GM23338 (cell line): ENCODE measurements at regions not wholly inside any gene's neighbourhood (a gene's known extent, or its start where the extent isn't known, plus 50 kb on each side); places are given as distances from the start of the nearest gene placed in this dataset.

Source experiments
- EZH2phosphoT487 ChIP-seq: fragments of 200-600 bp; sonication (generic); IDR thresholded peaks from one replicate; pipeline ENCODE4 v1.8.1; 2018; ENCODE audit warnings: antibody characterized with exemption; ENCODE audit not compliant: unreplicated experiment
- NANOG ChIP-seq: IDR thresholded peaks from 2 replicates; pipeline ENCODE4 v1.6.1; 2016; ENCODE audit warnings: antibody characterized with exemption, borderline replicate concordance
- POLR2AphosphoS5 ChIP-seq: IDR thresholded peaks from 2 replicates; pipeline ENCODE4 v1.6.1; 2016; ENCODE audit warnings: antibody characterized with exemption, low read depth
- TF ChIP-seq, protein P1 (sequence below), 2 experiments: fragments of 200-600 bp in 1 of 2; sonication (generic) in 1 of 2; conservative IDR thresholded peaks; 2 replicates each; pipeline versions ENCODE4 v1.5.1 to v1.6.1; 2016 to 2017; ENCODE audit warnings: antibody characterized with exemption in 2 of 2, low read depth in 2 of 2, mild to moderate bottlenecking in 2 of 2, moderate library complexity in 1 of 2
- TF ChIP-seq, protein P2 (sequence below): IDR thresholded peaks from one replicate; pipeline ENCODE4 v1.6.1; 2018; ENCODE audit warnings: antibody characterized with exemption; ENCODE audit not compliant: unreplicated experiment
- TF ChIP-seq, protein P3 (sequence below): IDR thresholded peaks from 2 replicates; pipeline ENCODE4 v1.6.1; 2016; ENCODE audit warnings: antibody characterized with exemption

DNA sequence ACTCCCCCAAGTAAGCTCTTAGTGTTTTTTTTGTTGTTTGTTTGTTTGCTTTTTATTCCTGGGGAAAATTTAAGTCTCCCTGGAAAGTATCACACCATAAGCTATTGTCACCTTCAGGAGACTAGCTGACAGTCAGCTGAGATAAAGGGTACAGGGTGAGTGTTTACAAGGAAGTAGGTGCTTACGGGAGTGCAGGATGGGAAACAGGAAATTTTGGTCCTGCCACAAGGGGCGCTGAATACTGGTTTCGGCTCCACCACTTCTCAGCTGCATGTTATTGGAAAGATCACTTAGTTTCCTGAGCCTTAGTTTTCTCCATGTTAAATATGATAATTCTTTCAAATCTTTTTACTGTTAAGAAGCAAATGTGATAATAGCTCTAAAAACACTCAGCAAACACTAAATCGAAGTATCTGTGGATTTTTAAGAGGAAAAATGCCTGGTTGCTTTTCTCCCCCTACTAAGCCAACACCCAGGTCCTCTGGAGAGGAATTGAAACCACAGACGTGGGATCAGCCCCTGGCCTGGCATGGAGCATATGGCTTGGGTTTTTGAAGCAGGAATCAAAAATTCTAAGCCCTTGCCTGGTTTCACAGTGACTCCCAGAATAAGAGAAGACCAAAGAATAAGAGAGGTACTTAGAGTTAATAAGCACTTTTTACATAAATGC, 90.7 kb downstream of the SCN11A start:
- TF ChIP-seq POLR2AphosphoS5 = no peak
- TF ChIP-seq, protein P1, sequence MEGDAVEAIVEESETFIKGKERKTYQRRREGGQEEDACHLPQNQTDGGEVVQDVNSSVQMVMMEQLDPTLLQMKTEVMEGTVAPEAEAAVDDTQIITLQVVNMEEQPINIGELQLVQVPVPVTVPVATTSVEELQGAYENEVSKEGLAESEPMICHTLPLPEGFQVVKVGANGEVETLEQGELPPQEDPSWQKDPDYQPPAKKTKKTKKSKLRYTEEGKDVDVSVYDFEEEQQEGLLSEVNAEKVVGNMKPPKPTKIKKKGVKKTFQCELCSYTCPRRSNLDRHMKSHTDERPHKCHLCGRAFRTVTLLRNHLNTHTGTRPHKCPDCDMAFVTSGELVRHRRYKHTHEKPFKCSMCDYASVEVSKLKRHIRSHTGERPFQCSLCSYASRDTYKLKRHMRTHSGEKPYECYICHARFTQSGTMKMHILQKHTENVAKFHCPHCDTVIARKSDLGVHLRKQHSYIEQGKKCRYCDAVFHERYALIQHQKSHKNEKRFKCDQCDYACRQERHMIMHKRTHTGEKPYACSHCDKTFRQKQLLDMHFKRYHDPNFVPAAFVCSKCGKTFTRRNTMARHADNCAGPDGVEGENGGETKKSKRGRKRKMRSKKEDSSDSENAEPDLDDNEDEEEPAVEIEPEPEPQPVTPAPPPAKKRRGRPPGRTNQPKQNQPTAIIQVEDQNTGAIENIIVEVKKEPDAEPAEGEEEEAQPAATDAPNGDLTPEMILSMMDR (conservative IDR thresholded peaks at IDR 0.05; ENCODE audit: low read depth in 2 of 2) = peak; percentile 76 to 77
- no peak for TF ChIP-seq NANOG
- TF ChIP-seq EZH2phosphoT487 = no peak
- TF ChIP-seq, protein P2, sequence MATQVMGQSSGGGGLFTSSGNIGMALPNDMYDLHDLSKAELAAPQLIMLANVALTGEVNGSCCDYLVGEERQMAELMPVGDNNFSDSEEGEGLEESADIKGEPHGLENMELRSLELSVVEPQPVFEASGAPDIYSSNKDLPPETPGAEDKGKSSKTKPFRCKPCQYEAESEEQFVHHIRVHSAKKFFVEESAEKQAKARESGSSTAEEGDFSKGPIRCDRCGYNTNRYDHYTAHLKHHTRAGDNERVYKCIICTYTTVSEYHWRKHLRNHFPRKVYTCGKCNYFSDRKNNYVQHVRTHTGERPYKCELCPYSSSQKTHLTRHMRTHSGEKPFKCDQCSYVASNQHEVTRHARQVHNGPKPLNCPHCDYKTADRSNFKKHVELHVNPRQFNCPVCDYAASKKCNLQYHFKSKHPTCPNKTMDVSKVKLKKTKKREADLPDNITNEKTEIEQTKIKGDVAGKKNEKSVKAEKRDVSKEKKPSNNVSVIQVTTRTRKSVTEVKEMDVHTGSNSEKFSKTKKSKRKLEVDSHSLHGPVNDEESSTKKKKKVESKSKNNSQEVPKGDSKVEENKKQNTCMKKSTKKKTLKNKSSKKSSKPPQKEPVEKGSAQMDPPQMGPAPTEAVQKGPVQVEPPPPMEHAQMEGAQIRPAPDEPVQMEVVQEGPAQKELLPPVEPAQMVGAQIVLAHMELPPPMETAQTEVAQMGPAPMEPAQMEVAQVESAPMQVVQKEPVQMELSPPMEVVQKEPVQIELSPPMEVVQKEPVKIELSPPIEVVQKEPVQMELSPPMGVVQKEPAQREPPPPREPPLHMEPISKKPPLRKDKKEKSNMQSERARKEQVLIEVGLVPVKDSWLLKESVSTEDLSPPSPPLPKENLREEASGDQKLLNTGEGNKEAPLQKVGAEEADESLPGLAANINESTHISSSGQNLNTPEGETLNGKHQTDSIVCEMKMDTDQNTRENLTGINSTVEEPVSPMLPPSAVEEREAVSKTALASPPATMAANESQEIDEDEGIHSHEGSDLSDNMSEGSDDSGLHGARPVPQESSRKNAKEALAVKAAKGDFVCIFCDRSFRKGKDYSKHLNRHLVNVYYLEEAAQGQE = no peak
- TF ChIP-seq, protein P3, sequence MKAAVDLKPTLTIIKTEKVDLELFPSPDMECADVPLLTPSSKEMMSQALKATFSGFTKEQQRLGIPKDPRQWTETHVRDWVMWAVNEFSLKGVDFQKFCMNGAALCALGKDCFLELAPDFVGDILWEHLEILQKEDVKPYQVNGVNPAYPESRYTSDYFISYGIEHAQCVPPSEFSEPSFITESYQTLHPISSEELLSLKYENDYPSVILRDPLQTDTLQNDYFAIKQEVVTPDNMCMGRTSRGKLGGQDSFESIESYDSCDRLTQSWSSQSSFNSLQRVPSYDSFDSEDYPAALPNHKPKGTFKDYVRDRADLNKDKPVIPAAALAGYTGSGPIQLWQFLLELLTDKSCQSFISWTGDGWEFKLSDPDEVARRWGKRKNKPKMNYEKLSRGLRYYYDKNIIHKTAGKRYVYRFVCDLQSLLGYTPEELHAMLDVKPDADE = no peak
